ENCODE measurements at regions not wholly inside any gene's neighbourhood (a gene's known extent, or its start where the extent isn't known, plus 50 kb on each side); places are given as distances from the start of the nearest gene placed in this dataset.

GRCh38 chr15:37720267-37720666 is 214.2 kb upstream of the TMCO5A start:
- DNase-seq: no peak

DNA sequence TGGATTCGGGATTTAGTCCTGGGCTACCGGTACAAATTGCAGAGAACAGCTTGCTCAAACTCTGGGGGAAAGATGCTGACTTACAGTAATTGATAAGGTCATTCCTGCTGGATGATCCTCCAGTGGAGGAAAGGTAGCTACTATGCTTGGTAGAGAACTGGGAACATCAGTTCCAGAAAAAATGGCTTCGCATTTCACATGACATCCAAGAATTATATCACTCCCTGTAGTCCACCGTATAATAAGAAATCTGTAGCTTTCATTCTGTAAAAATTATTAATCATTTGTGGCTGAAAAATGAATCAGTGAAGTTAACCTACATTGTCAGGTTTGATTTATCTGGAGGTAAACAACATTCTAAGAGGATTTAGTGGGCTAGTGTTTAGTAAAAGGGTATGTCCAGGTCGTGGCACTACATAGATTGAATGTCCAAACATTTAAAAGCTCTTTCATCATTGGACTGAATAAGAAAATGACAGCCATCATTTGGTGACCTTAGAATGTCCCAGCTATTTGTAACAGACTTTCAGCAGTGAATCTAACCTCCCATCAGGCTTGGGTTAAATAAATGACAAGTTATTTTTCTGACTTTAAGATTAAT is 203.2 kb upstream of the TMCO5A start:
- no peak for DNase-seq

GRCh38 chr15:37733628-37734027 is 200.8 kb upstream of the TMCO5A start:
- DNase-seq: no peak

DNA sequence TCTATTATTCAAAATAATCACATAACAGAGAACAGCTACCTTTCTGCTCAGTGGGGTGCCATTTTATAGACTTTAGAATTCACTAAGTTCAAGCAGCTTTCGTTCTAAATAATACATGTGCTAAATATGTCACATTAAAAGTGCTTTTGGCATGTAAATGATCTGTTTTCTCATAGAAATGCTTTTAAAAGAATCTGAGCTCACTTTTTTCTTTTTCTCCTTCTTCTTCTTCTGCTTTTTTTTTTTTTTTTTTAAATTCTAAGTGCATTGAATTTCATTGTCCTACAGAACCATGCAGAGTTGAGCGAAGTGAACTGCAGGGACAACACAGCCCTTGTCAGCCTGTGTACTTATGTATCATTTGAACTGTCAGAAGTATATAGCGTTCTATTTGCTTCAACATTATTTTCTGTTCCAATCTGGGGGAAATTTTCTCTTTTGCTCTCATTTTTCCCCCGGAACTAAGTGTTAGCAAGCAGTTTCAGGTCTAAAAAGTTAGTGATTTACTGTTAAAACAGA is 193.8 kb upstream of the TMCO5A start:
- DNase-seq: no peak

DNA sequence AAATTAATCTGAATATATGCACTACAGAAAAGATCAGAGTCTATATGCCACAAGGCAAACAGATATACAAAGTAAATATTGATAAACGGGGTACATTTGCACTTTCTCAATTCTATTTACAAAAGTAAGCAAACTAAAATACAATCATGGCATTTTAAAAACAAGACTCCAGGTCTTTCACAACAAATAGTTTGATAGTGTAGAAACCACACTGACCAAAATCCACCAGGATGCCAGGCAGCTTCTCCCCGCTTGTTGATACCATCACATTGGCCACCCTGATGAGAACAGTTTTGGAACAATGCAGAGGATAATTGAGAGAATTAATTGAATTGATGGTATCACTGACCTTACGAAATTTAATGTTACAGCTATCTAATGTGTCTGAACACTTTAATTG is 190.6 kb upstream of the TMCO5A start:
- no peak for DNase-seq

GRCh38 chr15:37744521-37744920 is 189.9 kb upstream of the TMCO5A start:
- no peak for DNase-seq

- DNase-seq: no peak
These were observed 183.0 kb upstream of the TMCO5A start for GRCh38 chr15:37751401-37751800.

DNA sequence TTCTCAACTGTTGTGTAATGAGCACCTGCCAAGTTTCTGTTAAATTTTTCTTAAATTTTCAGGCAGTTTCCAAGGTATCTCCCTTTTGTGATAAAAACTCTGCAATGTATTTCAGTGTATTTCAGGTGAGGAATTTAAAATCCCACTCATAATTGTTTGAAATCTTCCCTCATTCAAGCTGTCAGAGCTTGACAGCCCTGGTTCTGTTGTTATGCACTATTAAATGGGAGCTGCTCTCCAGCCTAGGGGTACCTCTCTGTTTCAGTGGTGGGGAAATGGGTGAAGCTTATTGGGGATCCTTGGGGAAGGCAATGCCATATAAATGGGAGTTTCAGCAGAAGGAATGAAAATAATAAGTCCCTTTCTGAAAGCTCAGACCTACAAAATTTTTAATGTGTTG is 178.0 kb upstream of the TMCO5A start:
- no peak for DNase-seq

- DNase-seq: no peak
These were observed 176.0 kb upstream of the TMCO5A start for GRCh38 chr15:37758412-37758811.

DNA sequence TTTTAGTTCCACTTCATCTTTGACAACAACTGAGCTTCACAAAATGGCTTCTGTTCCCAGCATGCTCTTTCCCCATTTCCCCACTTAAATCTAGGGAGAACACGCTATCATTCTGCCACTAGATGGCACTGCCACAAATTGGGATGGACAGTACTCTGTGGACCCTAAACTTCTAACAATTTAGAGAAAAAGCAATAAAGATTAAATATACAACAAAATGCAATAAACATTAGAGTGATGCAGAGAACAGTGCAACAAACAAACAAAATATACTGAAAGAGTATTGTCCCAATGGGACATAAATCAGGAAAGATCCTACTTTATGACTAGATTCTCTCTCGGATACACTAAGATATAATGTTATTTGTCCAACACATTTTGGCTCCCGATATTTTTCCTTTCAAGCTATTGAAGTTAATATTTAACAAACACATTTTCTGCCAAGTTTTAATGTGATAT is 169.7 kb upstream of the TMCO5A start:
- DNase-seq: no peak

DNA sequence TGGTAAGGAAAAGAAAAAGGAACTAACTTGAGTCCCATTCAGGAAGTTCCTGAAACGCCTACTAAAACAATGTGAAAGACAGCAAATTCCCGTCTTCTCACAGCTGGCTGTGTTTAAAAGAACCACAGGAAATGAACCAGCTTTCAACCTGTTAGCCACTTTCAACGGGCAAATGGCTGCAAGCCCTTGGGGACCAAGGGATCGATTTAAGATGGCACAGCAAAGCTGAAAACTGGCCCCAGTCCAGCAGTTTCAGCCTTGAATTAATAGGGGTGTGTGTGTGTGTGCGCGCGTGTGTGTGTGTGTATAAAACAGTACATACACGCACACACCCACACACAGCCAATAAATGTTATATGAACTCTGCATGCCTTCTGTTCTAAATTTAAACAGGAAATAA is 168.7 kb upstream of the TMCO5A start:
- no peak for DNase-seq

- DNase-seq: no peak
These were observed 166.5 kb upstream of the TMCO5A start for GRCh38 chr15:37767841-37768455.

GRCh38 chr15:37771465-37771864 is 163.0 kb upstream of the TMCO5A start:
- no peak for DNase-seq

- DNase-seq: no peak
These were observed 161.2 kb upstream of the TMCO5A start for GRCh38 chr15:37773111-37773860.

GRCh38 chr15:37774961-37775360 is 159.5 kb upstream of the TMCO5A start:
- DNase-seq: no peak

DNA sequence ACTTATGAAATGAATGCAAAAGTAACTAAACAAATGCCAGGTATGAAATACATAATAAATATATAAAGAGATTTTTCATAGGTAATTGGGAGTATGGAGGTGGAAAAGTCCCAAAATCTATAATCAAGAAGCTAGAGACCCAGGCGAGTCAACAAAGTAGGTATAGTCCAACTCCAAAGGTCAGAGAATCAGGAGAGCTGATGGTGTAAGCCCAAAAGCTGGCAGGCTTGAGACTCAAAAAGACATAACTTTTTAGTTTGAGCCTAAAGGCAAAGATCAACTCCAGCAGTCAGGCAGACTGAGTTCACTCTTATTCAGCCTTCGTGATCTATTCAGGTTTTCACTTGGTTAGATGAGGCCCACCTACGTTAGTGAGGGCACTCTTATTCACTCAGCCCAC is 157.4 kb upstream of the TMCO5A start:
- no peak for DNase-seq

DNA sequence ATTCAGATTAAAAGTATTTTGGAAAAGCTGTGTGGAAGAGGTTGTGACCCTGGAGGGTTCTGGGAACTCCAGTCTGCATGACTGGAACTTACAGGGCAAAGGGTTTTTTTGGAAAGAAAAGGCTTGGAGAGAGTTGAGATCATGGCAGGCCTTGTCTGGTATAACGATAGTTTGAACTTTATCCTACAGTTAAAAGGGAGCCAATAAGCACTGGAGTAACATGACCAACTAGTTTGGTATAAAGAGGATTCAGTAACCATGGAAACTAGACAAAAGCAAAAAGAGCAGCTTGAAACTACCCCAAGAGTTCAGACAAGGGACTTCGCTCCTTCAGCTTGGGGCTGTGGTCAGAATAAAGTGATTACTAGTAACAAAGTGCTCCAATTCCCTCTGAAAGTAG is 151.2 kb upstream of the TMCO5A start:
- DNase-seq: no peak

DNA sequence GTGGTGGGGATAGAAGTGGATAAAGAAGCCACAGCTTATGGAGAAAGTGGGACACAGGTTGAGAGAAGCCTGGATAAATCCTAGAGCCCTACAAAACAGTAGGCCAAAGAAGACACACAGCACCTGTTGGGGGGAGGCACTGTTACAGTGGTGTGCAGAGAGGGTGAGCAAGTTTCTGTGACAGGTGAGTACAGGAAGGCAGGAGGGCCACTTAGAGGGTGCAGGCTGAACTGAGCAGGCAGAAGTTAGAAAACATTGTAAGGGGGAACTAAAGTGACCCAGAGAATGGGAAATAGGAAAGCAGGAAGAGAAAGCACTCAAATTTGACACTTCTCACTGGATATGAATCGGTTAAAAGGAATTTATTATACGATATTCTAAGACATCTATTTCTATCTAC is 146.1 kb upstream of the TMCO5A start:
- DNase-seq: no peak

GRCh38 chr15:37788767-37789396 is 145.6 kb upstream of the TMCO5A start:
- no peak for DNase-seq

DNA sequence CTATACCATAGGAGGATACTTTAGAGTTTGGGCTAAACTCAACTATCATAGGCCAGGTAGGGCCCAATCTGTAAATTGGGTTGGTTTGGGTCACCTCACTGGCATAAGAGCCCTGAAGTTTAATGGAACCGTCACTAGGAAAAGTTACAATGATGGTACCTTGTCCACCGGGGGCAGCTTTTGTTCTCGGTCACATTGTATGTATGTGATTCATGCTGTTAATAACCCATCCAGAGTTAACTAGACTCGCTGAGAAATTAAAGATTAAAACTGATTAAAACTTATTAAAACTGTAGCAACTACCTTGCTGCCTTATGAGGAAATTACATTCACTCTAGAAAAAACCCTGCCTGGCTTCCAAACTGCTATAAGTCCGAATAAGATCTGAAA is 145.0 kb upstream of the TMCO5A start:
- no peak for DNase-seq

GRCh38 chr15:37789881-37790280 is 144.6 kb upstream of the TMCO5A start:
- no peak for DNase-seq

GRCh38 chr15:37791693-37792092 is 142.7 kb upstream of the TMCO5A start:
- DNase-seq: no peak

DNA sequence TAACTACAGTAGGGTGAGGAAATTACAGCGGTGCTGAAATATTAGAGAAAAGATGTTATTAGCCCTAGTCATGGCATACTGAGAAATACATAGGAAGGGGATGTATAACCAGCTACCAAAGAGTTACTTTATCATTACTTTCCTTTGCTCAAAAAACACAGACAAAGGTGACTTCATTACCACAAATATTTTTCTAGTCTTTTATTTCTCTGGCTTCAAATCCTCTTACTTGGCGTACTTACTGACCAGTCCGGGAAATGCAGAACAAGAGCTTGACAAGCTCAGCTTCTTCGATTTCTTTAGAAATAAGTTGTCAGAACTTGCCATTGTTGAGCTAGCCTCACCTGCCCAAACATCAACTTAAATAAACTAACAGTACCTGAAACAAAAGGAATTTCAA is 142.1 kb upstream of the TMCO5A start:
- no peak for DNase-seq

DNA sequence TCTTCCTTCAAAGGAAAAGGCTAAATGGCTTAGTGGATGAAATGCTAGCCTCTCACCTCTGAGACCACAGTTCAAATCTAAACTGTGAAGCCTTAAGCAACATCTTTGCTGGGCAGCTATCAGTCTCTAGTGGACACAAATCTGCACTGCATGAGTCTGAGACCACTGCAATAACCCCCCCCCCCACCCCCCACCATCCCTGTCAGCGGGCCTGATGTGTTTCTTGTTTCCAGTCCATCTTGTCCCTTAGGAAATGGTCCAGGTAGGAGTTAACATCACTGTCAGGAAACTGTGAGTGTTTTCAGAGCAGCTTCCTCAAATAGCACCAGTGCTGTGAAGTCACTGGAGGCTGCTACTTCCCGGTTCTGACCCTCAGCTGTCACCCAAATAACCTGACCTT is 140.6 kb upstream of the TMCO5A start:
- no peak for DNase-seq

Data from NCI-H526 treated with DMSO at 0.1 percent for 48 hours (cell line).